Right cardiac atrium (tissue), 5 donors: ENCODE measurements at regions not wholly inside any gene's neighbourhood (a gene's known extent, or its start where the extent isn't known, plus 50 kb on each side); places are given as distances from the start of the nearest gene placed in this dataset.
A peak's percentile ranks its signal among the peaks of the same experiment; 100 is the strongest.

Experiments
- ATAC-seq, 2 donors: fragments of 200-7000 bp; cut with Tn5 transposase; one replicate each; pipeline versions ENCODE4 v1.8.0 to v1.9.1; 2020; ENCODE audit warnings: moderate library complexity in 2 of 2, mild to moderate bottlenecking in 1 of 2
- DNase-seq, 3 donors: peaks; one replicate each; pipeline ENCODE4 v3.0.0-alpha.2; 2020
- H3K27ac ChIP-seq: one replicate; pipeline ENCODE4 v1.5.1; 2013; ENCODE audit warnings: mild to moderate bottlenecking, low read length, control low read depth, moderate library complexity
- H3K27me3 ChIP-seq: one replicate; pipeline ENCODE4 v1.6.1; 2013; ENCODE audit not compliant: control insufficient read depth, insufficient read depth
- H3K4me1 ChIP-seq: one replicate; pipeline ENCODE4 v1.6.1; 2013; ENCODE audit warnings: low read length; ENCODE audit not compliant: control insufficient read depth, insufficient read depth
- H3K4me3 ChIP-seq: one replicate; pipeline ENCODE4 v1.5.1; 2013; ENCODE audit warnings: low read length, control low read depth
- H3K9me3 ChIP-seq: one replicate; pipeline ENCODE4 v1.6.1; 2013; ENCODE audit warnings: low read length; ENCODE audit not compliant: control insufficient read depth
- WGBS: extraction: QIAGEN DNeasy Blood & Tissue Kit; methylation state at CpG from one replicate; pipeline ENCODE4 v1.1.7; 2013; 5-methylcytosine and 5-hydroxymethylcytosine counted together
- intact Hi-C, 4 donors: fragments of 100-400 bp; cut with DNase I; formaldehyde crosslinking; loops; one replicate each; pipeline versions ENCODE4 v1.11.0 to v1.14.0; 2022 to 2023
- donor health status: healthy with polysubstance abuse.
- donor health status: DM: no; HTN: yes; CAD: no.
- donor health status: DM: no; HTN: no; CAD: no.
- donor health status: DM: no; HTN: yes; CAD: no; lungs with severe emphysema.
- donor health status: DM: yes; HTN: yes; CAD: no.

GRCh38 chr1:192926736-192927135 lies 117.9 kb downstream of the RGS2 start:
- Histone ChIP-seq H3K27ac (no peak overlapping the region), H3K4me1 (no peaks in the 10 kb centered on the region), H3K4me3 (no peak overlapping the region), H3K27me3 (no peaks in the 10 kb centered on the region), H3K9me3 (peaks cover 1% of the 10 kb centered on the region)
- DNase-seq: no peak
- intact Hi-C loops: no loop called here
- no peak for ATAC-seq
- WGBS: 87% methylated on average over 5 of the region's 5 CpGs

DNA sequence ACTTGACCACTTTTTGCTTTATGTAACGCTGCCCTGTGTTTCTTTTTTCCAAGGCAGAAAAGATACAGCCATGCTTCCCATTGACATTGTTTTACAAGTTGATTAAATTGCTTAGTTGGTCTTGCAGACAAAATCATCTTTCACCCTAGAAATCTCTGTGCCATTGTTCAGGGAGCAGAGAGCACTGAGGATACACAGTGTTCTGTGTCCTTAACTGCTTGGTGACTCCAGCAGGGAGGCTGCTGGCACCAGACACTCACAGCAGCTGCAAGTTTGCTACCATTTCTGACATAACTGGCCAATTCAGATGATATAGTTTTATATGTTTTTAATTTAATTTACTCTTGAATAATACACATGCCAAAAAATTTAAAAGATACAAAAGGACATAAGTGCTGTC lies 118.7 kb downstream of the RGS2 start:
- intact Hi-C loops: no loop called here
- WGBS: 89% methylated on average over 1 of the region's 1 CpG
- Histone ChIP-seq H3K27me3 (no peaks in the 10 kb centered on the region), H3K9me3 (peaks cover 1% of the 10 kb centered on the region), H3K27ac (no peak overlapping the region), H3K4me3 (no peak overlapping the region), H3K4me1 (no peaks in the 10 kb centered on the region)
- DNase-seq: peak in 1 of 3 donors; percentile 44
- no peak for ATAC-seq

DNA sequence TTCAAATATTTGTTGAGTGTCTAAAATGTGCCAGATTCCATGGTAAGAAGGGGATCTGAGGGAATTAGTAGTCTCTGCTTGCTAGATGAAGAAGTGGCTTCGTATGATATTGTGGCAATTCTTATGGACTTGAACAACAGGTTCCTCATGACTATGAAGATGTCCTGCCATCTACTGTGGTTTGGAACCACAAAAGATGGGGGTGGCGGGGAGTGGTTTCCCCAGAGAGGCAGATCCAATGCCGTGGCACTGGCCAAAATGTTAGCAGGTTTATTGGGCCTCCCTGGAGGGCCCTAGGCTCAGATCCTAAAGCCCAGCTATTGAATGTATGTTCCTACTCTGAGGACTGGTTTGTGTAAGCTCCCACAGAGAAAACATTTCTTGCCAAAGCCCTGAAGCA lies 120.8 kb downstream of the RGS2 start:
- WGBS: 75% methylated on average over 3 of the region's 3 CpGs
- intact Hi-C loops: no loop called here
- Histone ChIP-seq H3K27ac (no peak overlapping the region), H3K27me3 (no peaks in the 10 kb centered on the region), H3K4me3 (no peak overlapping the region), H3K4me1 (no peaks in the 10 kb centered on the region), H3K9me3 (peaks cover 1% of the 10 kb centered on the region)
- DNase-seq (no peak), ATAC-seq (no peak)

- WGBS: 92% methylated on average over 1 of the region's 1 CpG
- Histone ChIP-seq H3K9me3 (no peaks in the 10 kb centered on the region), H3K4me3 (no peak overlapping the region), H3K4me1 (no peaks in the 10 kb centered on the region), H3K27me3 (no peaks in the 10 kb centered on the region), H3K27ac (no peak overlapping the region)
- intact Hi-C loops: no loop called here
- ATAC-seq: no peak
- DNase-seq: no peak
Measured at GRCh38 chr1:192933744-192934143, 124.9 kb downstream of the RGS2 start.

- no peak overlapping the region for H3K27ac ChIP-seq
- no peaks in the 10 kb centered on the region for H3K9me3 ChIP-seq
- H3K4me1 ChIP-seq: no peaks in the 10 kb centered on the region
- DNase-seq: no peak
- 83% methylated on average over 1 of the region's 1 CpG for WGBS
- H3K4me3 ChIP-seq: no peak overlapping the region
- ATAC-seq: no peak
- intact Hi-C loops: no loop called here
- no peaks in the 10 kb centered on the region for H3K27me3 ChIP-seq
Measured at GRCh38 chr1:192936313-192937018, 122.7 kb downstream of the UCHL5 start.

DNA sequence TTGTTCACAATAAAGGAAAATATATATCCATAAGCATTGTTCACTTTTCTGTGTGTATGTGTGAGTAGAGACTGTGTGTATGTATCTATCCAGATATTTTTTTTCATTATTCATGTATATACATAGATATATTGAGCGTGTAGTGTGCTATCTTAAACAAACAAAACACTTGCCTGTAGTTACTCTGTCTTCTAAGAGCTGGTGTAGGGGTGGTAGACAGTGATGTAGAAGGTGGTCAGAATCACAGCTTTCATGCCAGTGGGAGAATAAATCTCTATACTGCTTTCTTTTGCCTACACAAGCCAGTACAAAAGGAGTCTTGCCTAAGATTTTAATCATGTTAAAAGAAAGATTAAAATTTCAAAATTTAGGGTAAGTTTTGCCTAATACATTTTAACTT lies 122.0 kb downstream of the UCHL5 start:
- intact Hi-C loops: no loop called here
- ATAC-seq: no peak
- 59% methylated on average over 1 of the region's 1 CpG for WGBS

DNA sequence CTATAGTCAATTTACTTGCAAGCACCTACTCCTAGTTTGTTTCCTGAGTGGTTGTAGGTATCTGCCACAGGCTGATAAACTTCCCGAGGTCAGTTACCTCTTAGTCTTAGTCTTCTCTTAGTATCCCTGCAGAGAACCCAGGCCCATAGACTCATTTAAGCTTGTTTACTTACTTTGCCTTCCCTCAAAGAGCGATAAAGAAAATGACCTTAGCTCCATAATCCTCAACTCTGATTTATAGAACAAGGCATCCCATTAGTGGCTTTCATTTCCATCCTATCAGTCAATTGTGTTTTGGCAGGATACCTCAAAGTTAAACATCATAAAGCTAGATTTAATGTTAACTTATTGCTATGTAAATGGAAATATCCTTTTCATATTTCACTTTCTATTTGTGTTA lies 119.7 kb downstream of the UCHL5 start:
- H3K27ac ChIP-seq: no peak overlapping the region
- WGBS: 78% methylated on average over 2 of the region's 2 CpGs
- no peak overlapping the region for H3K4me3 ChIP-seq
- intact Hi-C loops: no loop called here
- no peaks in the 10 kb centered on the region for H3K4me1 ChIP-seq
- ATAC-seq (no peak), DNase-seq (no peak)
- H3K9me3 ChIP-seq: no peaks in the 10 kb centered on the region
- no peaks in the 10 kb centered on the region for H3K27me3 ChIP-seq

More for the DNA sequence above, 122.0 kb downstream of the UCHL5 start:
- Histone ChIP-seq H3K9me3 (no peaks in the 10 kb centered on the region), H3K4me1 (no peaks in the 10 kb centered on the region), H3K27me3 (no peaks in the 10 kb centered on the region), H3K4me3 (no peak overlapping the region), H3K27ac (no peak overlapping the region)
- no peak for DNase-seq

- DNase-seq (no peak), ATAC-seq (no peak)
- Histone ChIP-seq H3K27ac (no peak overlapping the region), H3K9me3 (no peaks in the 10 kb centered on the region), H3K27me3 (no peaks in the 10 kb centered on the region), H3K4me3 (no peak overlapping the region), H3K4me1 (no peaks in the 10 kb centered on the region)
- intact Hi-C loops: no loop called here
Measured at GRCh38 chr1:192940658-192941057, 118.5 kb downstream of the UCHL5 start.

- ATAC-seq (no peak), DNase-seq (no peak)
- Histone ChIP-seq H3K4me3 (no peak overlapping the region), H3K27ac (no peak overlapping the region), H3K27me3 (no peaks in the 10 kb centered on the region), H3K9me3 (no peaks in the 10 kb centered on the region), H3K4me1 (peaks cover 1% of the 10 kb centered on the region)
- intact Hi-C loops: no loop called here
- WGBS: 88% methylated on average over 5 of the region's 5 CpGs
Measured at GRCh38 chr1:192941722-192942411, 117.3 kb downstream of the UCHL5 start.

DNA sequence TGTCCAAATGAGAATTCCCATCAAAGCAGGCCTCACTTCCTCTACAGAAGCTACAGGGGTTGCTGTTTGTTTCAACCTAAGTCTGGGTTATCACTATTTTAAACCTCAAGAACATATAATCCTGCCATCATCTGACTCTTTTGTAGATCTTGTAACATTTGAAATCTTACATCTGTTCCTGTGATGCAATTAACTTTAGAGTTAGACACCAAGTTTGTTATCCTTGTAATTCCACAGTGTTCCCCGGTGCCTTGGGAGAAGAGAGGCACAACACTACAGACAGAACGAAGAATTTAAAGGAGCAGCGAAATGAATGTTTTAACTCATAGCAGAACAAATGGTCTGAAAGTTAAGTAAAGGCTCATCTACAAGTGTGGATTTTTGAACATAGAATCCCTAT lies 116.1 kb downstream of the UCHL5 start:
- DNase-seq: no peak
- Histone ChIP-seq H3K27me3 (no peaks in the 10 kb centered on the region), H3K9me3 (no peaks in the 10 kb centered on the region), H3K4me3 (no peak overlapping the region), H3K27ac (no peak overlapping the region), H3K4me1 (peaks cover 1% of the 10 kb centered on the region)
- intact Hi-C loops: no loop called here
- WGBS: 70% methylated on average over 3 of the region's 3 CpGs
- no peak for ATAC-seq

DNA sequence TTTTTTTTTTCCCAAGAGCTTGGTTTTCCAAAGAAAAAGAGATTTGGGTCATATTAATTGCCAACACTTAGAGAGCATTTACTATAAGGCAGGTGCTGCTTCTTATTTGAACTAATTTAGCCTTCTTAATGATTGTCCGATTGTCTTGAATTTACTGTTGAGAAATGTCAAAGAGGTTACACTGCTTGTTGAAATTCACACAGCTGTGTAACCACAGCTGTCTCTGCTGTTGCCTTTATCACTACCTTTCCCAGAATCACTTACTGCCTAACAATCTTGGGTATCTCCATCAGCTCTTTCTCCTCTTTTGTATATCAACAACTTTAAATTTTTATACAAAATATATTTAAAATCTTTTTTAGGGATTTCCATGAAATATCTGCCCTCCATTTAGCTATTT lies 115.6 kb downstream of the UCHL5 start:
- WGBS: 73% methylated on average over 1 of the region's 1 CpG
- DNase-seq (no peak), ATAC-seq (no peak)
- intact Hi-C loops: no loop called here
- no peak overlapping the region for H3K27ac ChIP-seq
- no peaks in the 10 kb centered on the region for H3K9me3 ChIP-seq
- H3K4me3 ChIP-seq: no peak overlapping the region
- peaks cover 1% of the 10 kb centered on the region for H3K4me1 ChIP-seq
- no peaks in the 10 kb centered on the region for H3K27me3 ChIP-seq
